GM18505 (cell line): ENCODE measurements at regions not wholly inside any gene's neighbourhood (a gene's known extent, or its start where the extent isn't known, plus 50 kb on each side); places are given as distances from the start of the nearest gene placed in this dataset.

Experiments
- ATAC-seq: cut with Tn5 transposase; IDR thresholded peaks from one replicate; pipeline ENCODE4 v1.9.1; 2021; ENCODE audit not compliant: unreplicated experiment
- POLR2A ChIP-seq: IDR thresholded peaks from 4 replicates; pipeline ENCODE4 v1.6.1; 2011; ENCODE audit warnings: borderline replicate concordance; ENCODE audit not compliant: insufficient read depth, insufficient read length; ENCODE audit errors: extremely low read depth

DNA sequence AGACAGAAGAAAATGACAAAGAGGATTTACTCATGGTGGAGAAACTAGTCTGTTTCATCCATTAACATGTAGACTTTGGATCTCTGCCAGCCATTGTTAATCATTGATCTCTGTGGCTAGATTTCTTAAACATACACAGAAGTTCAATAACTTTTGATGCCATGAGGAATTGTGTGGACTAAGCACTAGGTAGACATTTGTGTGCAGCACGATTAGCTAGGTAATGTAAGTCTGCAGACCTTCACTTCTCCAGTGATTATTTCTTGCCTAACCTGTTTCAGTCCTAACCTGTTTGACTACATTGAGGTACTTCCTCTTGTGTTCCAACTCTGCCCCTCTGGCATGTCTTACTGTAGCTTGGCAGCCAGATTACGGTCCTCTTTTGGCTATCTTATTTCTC lies 928.5 kb upstream of the ROBO1 start:
- no peak for TF ChIP-seq POLR2A
- ATAC-seq, result no peak

GRCh38 chr3:80688814-80689213 lies 921.0 kb upstream of the ROBO1 start:
- no peak for ATAC-seq
- TF ChIP-seq POLR2A, result no peak

- TF ChIP-seq POLR2A, result no peak
- no peak for ATAC-seq
These were observed 915.2 kb upstream of the ROBO1 start for GRCh38 chr3:80682951-80683350.

DNA sequence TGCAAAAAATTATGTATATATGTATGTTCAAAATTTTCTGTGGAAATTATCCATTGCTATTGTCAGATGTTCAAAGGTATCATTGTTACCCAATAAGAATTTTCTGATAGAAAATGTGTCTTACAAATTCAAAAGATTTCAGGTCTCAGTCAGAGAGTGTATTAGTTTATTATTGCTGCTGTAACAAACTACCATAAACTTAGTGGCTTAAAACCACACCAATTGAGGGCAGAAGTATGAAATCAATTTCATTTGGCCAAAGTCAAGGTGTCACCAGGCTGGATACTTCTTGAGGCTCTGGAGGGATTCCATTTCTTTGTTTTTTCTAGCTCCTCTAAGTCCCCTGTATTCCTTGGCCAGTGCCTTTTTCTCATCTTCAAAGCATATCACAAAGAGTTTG lies 914.4 kb upstream of the ROBO1 start:
- ATAC-seq, result no peak
- TF ChIP-seq POLR2A, result no peak

GRCh38 chr3:80677796-80678195 lies 910.0 kb upstream of the ROBO1 start:
- TF ChIP-seq POLR2A, result no peak
- no peak for ATAC-seq

- no peak for ATAC-seq
- TF ChIP-seq POLR2A, result no peak
These were observed 909.1 kb upstream of the ROBO1 start for GRCh38 chr3:80676866-80677265.

DNA sequence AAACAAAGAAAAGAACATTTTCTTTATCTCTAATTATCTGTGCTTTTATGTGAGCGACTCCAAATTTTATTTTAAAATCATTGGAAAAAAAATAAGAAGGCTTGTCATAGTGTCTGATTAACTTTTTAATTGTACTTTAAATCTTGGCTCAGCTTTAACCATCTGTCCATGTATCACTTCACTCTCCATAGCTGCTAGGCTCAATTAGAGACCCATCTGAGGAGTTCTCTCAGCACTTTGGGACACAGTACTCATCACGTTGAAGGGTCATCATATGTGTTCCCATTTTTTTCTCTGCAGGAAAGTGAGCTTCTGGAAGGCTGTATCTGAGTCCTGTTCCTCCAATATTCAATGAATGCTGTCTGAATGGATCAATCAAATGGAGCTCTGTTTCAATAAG lies 908.5 kb upstream of the ROBO1 start:
- no peak for TF ChIP-seq POLR2A
- ATAC-seq, result no peak

GRCh38 chr3:80675790-80676189 lies 908.0 kb upstream of the ROBO1 start:
- ATAC-seq, result no peak
- no peak for TF ChIP-seq POLR2A

GRCh38 chr3:80668600-80669294 lies 900.9 kb upstream of the ROBO1 start:
- no peak for ATAC-seq

DNA sequence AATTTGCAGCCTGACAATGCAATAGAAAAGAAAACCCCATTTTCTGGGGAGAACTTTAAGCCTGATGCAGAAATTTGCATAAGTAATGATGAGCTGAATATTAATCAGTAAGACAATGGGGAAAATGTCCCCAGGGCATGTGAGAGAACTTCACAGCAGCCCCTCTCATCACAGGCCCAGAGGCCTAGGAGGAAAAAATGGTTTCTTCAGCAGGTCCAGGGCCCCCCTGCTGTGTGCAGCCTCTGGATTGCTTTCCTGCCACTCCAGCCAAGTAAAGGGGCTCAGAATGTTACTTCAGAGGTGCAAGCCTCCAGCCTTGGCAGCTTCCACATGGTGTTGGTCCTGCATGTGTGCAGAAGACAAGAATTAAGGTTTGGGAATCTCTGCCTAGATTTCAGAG lies 900.3 kb upstream of the ROBO1 start:
- no peak for TF ChIP-seq POLR2A
- no peak for ATAC-seq

More at GRCh38 chr3:80668600-80669294, 900.9 kb upstream of the ROBO1 start:
- TF ChIP-seq POLR2A, result no peak

DNA sequence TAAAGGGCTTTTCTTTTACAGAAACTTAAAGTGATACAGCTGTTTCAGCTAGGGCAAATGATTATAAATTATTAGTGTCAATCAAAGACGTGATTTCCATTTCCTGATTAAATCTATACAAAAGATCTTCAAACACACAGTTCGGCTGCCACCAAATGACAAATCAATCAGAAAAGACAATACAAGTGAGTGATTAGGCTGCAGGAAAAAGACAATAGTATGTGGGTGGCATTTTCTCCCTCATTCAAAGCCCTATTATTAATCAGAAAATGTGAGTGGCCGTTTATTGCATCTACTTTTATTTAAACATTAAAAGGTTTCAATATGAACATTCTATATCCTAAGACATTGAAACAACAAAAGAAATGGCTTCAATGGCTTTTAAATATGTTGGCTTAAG lies 895.6 kb upstream of the ROBO1 start:
- no peak for ATAC-seq

DNA sequence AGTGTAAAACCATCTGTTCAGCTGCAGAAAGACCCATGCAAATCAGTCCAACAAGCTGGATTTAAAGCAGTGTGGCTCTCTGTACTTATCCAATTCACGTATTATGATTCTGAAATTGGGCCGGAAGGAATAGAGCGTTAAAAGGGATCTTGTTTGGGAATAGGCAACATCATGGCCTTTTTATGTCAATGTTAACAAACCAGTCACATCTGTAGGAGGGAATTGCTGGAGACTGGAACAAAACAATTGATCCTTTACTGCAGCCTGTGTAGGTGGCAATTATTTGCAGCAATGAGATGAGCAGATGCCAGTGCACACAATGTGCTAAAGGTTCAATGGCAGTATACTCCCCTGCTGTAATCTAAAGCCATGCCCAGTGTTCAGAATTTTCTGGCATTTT lies 887.4 kb upstream of the ROBO1 start:
- no peak for ATAC-seq
- TF ChIP-seq POLR2A, result no peak

More for the DNA sequence above, 895.6 kb upstream of the ROBO1 start:
- no peak for TF ChIP-seq POLR2A

DNA sequence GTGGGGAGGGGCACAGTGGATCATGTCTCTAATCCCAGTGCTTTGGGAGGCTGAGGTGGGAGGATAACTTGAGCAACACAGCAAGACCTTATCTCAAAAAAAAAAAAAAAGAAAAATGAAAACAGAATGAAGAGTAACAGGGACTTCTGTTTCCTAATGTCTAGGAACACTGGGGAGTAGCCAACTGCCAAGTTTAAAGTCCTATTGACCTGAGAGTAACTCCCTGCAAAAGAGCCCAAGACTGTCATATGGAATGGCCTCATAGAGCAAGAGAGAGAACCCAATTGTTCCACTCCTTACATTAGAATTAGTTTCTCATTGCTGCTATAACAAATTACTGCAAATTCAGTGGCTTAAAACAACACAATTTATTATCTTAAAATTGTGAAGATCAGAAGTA lies 881.4 kb upstream of the ROBO1 start:
- no peak for ATAC-seq
- no peak for TF ChIP-seq POLR2A

DNA sequence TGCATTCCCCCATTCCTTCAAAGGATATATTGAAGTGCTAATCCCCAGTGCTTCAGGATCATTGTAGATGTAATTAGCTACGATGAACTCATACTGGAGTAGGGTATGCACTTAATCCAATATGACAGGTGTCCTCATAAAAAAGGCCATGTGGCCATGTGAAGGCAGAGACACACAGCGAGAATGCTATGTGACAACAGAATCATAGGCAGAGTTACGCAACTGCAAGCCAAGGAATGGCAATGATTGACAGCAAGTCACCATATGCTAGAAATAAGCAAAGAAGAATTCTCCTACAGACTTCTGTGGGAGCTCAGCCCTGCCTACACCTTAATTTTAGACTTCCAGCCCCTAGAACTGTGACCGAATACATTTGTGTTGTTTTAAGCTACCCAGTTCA lies 875.6 kb upstream of the ROBO1 start:
- TF ChIP-seq POLR2A, result no peak
- ATAC-seq, result no peak
